Muscle of arm (tissue), 1 donor: ENCODE measurements at regions not wholly inside any gene's neighbourhood (a gene's known extent, or its start where the extent isn't known, plus 50 kb on each side); places are given as distances from the start of the nearest gene placed in this dataset.

ENCODE experiments used
- DNase-seq: peaks from one replicate; pipeline ENCODE4 v3.0.0-alpha.2; 2013

DNA sequence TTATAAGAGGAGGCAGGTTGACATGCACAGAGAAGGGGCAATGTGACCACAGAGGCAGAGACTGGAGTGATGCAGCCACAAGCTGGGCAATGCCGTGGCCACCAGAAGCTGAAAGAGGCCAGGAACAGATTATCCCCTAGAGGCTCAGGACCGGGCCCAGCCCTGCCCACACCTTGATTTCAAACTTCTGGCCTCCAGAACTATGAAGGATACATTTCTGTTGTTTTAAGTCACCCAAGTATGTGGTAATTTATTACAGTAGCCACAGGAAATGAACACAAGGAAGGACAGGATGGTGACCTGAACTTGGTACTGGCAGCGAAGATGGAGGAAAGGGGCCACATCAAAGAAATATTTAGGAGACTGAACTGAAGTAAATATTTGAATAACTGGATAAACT lies 66.8 kb upstream of the RIOK3 start:
- DNase-seq, result no peak

GRCh38 chr18:23387265-23387664 lies 65.8 kb upstream of the RIOK3 start:
- no peak for DNase-seq

- DNase-seq, result no peak
Observed at GRCh38 chr18:23388357-23388756, 64.7 kb upstream of the RIOK3 start.

GRCh38 chr18:23391156-23391555 lies 61.9 kb upstream of the RIOK3 start:
- no peak for DNase-seq

GRCh38 chr18:23397907-23398306 lies 55.2 kb upstream of the RIOK3 start:
- DNase-seq, result no peak

DNA sequence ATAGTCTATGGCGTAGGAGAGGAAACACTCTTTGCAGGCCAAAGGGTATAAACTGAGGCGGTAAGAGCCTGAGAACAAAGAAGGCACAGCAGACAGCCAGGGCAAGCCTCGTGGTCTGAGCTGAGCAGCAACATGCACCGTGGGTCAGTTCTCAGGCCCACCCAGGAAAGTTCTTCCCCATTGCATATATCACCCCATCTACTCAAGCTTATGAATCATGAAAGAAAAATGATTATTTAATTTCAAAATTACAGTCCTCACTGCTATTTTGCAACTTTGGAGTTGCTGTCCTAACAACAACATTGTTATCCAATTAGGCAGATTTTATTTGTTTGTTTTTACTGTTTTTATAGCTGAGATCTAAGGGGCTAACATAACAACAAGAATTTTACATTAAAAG lies 54.7 kb upstream of the RIOK3 start:
- no peak for DNase-seq

- DNase-seq, result no peak
Observed at GRCh38 chr18:23399067-23399466, 54.0 kb upstream of the RIOK3 start.

DNA sequence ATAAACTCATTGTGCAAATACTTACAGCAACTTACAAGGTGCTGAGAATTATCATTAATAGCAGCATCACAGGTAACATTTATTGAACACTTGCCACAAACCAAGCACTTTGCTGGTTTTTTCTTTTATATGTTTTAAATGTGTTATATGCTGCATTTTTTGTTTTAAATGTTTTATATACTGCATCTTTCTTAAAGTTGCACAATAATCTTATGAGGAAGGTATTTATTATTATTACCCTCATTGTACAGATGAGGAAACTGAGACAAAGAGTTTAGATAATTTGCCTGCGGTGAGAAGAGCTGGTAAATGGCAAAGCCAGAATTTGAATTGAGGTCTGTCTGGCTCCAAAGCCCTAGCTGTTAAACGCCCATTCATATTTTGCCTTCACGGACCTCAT lies 52.2 kb upstream of the RIOK3 start:
- DNase-seq, result no peak

DNA sequence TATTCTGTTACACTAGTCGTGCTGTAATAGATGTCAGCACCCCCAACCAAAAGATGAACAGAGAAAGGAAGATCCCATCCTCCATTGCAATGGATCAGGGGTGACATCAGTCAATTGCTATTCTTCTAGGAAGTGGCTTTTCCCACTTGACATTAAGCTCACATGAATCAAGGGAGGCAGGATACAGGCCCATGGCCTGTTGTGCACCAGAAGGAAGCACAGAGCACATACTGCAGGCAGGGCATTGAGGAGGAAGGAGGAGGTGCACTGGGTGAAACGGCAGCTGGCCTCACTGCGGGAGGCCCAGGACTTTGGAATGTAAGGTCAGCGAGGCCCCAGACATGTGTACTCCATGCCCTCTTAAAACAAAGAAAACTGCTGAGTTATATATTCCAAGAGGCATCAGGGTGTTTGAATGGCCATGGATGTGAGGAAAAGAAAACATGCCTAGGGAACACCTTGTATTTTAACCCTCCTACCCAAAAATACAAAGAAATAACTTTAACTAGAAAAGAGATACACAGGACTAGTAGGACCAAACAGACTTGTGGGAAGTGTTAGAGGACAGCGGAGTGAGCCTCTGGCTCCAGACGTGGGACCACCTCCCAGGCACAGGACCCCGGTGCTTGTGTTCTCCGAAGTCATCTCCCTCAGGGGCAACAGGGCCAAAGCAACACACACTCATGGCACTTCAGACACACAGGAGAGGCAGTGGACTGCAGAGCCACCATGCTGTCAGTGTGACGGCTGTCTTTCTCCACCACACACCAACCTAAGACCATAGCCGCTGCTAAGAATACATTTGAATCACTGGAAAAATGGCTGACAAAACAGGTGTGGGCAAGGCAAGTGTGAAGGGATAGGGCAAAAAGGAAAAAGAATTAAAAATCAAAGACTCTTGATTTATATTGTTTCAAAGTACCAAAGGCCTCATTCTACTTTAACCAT lies 51.4 kb upstream of the RIOK3 start:
- DNase-seq, result no peak
